IMR-90 (cell line): ENCODE measurements at regions not wholly inside any gene's neighbourhood (a gene's known extent, or its start where the extent isn't known, plus 50 kb on each side); places are given as distances from the start of the nearest gene placed in this dataset.

Experiments used
- ATAC-seq: fragments of 200-7000 bp; cut with Tn5 transposase; 2 replicates; pipeline ENCODE4 v1.9.1; 2020; ENCODE audit warnings: low read depth, mild to moderate bottlenecking, moderate library complexity
- BruUV-seq: library from RNA; stranded (reverse); fragments of 400-500 nt; replicated peaks from 2 replicates; lab custom pipeline; 2021; lab: Mats Ljungman, UMichigan
- CTCF ChIA-PET: fragments of 300-600 bp; formaldehyde crosslinking; extraction: SDS; loops from one replicate; lab custom pipeline; 2021; ENCODE audit warnings: antibody characterized with exemption; lab: Yijun Ruan, JAX
- POLR2A ChIA-PET: fragments of 300-600 bp; sonication (Branson Sonifier 250); formaldehyde crosslinking; loops from one replicate; lab custom pipeline; 2022; ENCODE audit warnings: antibody characterized with exemption; ENCODE audit not compliant: unreplicated experiment; lab: Charles Lee
- DNase-seq: peaks from one replicate; pipeline ENCODE4 v3.0.0; 2013
- H2AFZ ChIP-seq: replicated peaks from 2 replicates; pipeline ENCODE3; 2013; ENCODE audit warnings: low read length, mild to moderate bottlenecking; ENCODE audit not compliant: poor library complexity
- H2AK5ac ChIP-seq: 2 replicates; pipeline ENCODE4 v1.6.1; 2013; ENCODE audit warnings: low read depth, low read length, inconsistent platforms
- H2AK9ac ChIP-seq: replicated peaks from 2 replicates; pipeline ENCODE3; 2013; ENCODE audit warnings: mild to moderate bottlenecking, low read depth, low read length, moderate library complexity; ENCODE audit not compliant: poor library complexity
- H2BK120ac ChIP-seq: 2 replicates; pipeline ENCODE4 v1.6.1; 2013; ENCODE audit warnings: low read depth, low read length, inconsistent platforms
- H2BK15ac ChIP-seq: 3 replicates; pipeline ENCODE4 v1.6.1; 2013; ENCODE audit warnings: low read depth, low read length, inconsistent platforms
- H2BK20ac ChIP-seq: 2 replicates; pipeline ENCODE4 v1.6.1; 2013; ENCODE audit warnings: low read depth, mild to moderate bottlenecking, inconsistent platforms, low read length, moderate library complexity
- H2BK5ac ChIP-seq: 2 replicates; pipeline ENCODE4 v1.6.1; 2013; ENCODE audit warnings: mild to moderate bottlenecking, low read depth, low read length, inconsistent platforms; ENCODE audit not compliant: poor library complexity, severe bottlenecking
- H3K14ac ChIP-seq: replicated peaks from 2 replicates; pipeline ENCODE4 v1.6.1; 2013; ENCODE audit warnings: low read depth, low read length, inconsistent platforms
- H3K18ac ChIP-seq: 2 replicates; pipeline ENCODE4 v1.6.1; 2013; ENCODE audit warnings: low read depth, low read length, control low read depth
- H3K23ac ChIP-seq: 2 replicates; pipeline ENCODE4 v1.6.1; 2013; ENCODE audit warnings: low read depth, low read length, inconsistent platforms
- H3K27ac ChIP-seq: 2 replicates; pipeline ENCODE4 v1.5.1; 2013; ENCODE audit warnings: mild to moderate bottlenecking, control low read depth, low read length; ENCODE audit not compliant: insufficient read depth
- H3K27me3 ChIP-seq: 2 replicates; pipeline ENCODE4 v1.6.1; 2013; ENCODE audit warnings: low read length; ENCODE audit not compliant: control insufficient read depth, insufficient read depth
- H3K36me3 ChIP-seq: 2 replicates; pipeline ENCODE4 v1.6.1; 2013; ENCODE audit warnings: low read length, mixed read lengths; ENCODE audit not compliant: control insufficient read depth, insufficient read depth
- H3K4ac ChIP-seq: 2 replicates; pipeline ENCODE4 v1.6.1; 2013; ENCODE audit warnings: low read depth, low read length, inconsistent platforms
- H3K4me1 ChIP-seq: 2 replicates; pipeline ENCODE4 v1.6.1; 2013; ENCODE audit warnings: low read length, mixed read lengths; ENCODE audit not compliant: control insufficient read depth, insufficient read depth
- H3K4me2 ChIP-seq: 2 replicates; pipeline ENCODE4 v1.6.1; 2013; ENCODE audit warnings: low read depth, mild to moderate bottlenecking, control low read depth, low read length, moderate library complexity
- H3K4me3 ChIP-seq: 2 replicates; pipeline ENCODE4 v1.5.1; 2013; ENCODE audit warnings: low read depth, mild to moderate bottlenecking, control low read depth, low read length, moderate library complexity; ENCODE audit not compliant: insufficient read depth
- H3K56ac ChIP-seq: 2 replicates; pipeline ENCODE4 v1.6.1; 2013; ENCODE audit warnings: low read length, inconsistent platforms; ENCODE audit not compliant: insufficient read depth; ENCODE audit errors: extremely low read depth
- H3K79me1 ChIP-seq, 2 experiments: 2 replicates each; pipeline ENCODE4 v1.6.1; 2013; ENCODE audit warnings: low read length in 2 of 2, inconsistent platforms in 1 of 2, low read depth in 1 of 2
- H3K9ac ChIP-seq: 2 replicates; pipeline ENCODE4 v1.6.1; 2013; ENCODE audit warnings: low read depth, low read length, control low read depth
- H3K9me1 ChIP-seq: 2 replicates; pipeline ENCODE4 v1.6.1; 2013; ENCODE audit warnings: low read length, inconsistent platforms; ENCODE audit not compliant: insufficient read depth
- H3K9me3 ChIP-seq: 2 replicates; pipeline ENCODE4 v1.6.1; 2013; ENCODE audit warnings: low read length; ENCODE audit not compliant: control insufficient read depth, insufficient read depth
- H4K20me1 ChIP-seq: 2 replicates; pipeline ENCODE4 v1.6.1; 2013; ENCODE audit warnings: low read length, inconsistent platforms; ENCODE audit not compliant: insufficient read depth
- H4K5ac ChIP-seq: 2 replicates; pipeline ENCODE4 v1.6.1; 2013; ENCODE audit warnings: mild to moderate bottlenecking, low read depth, low read length, control low read depth
- H4K8ac ChIP-seq, 2 experiments: 2 replicates each; pipeline ENCODE4 v1.6.1; 2013; ENCODE audit warnings: low read depth in 2 of 2, low read length in 2 of 2, control low read depth in 1 of 2, inconsistent platforms in 1 of 2
- H4K91ac ChIP-seq: 2 replicates; pipeline ENCODE4 v1.6.1; 2013; ENCODE audit warnings: low read depth, low read length, inconsistent platforms; ENCODE audit not compliant: insufficient read depth
- BHLHE40 ChIP-seq: fragments of 150-350 bp; IDR thresholded peaks from 2 replicates; pipeline ENCODE4 v1.6.1; 2016; ENCODE audit warnings: mild to moderate bottlenecking, low read depth, low read length
- CEBPB ChIP-seq: IDR thresholded peaks from 2 replicates; pipeline ENCODE4 v1.6.1; 2012; ENCODE audit warnings: low read depth, low read length, improper control_type of control experiment
- CHD1 ChIP-seq: IDR thresholded peaks from 2 replicates; pipeline ENCODE4 v1.6.1; 2012; ENCODE audit warnings: low read depth, low read length, improper control_type of control experiment
- CTCF ChIP-seq: conservative IDR thresholded peaks from 2 replicates; pipeline ENCODE4 v1.5.1; 2012; ENCODE audit warnings: mild to moderate bottlenecking, low read depth, low read length, improper control_type of control experiment
- ELK1 ChIP-seq: fragments of 150-350 bp; IDR thresholded peaks from 2 replicates; pipeline ENCODE4 v1.6.1; 2016; ENCODE audit warnings: low read depth, mild to moderate bottlenecking, low read length, moderate library complexity, borderline replicate concordance
- FOS ChIP-seq: fragments of 150-350 bp; IDR thresholded peaks from 2 replicates; pipeline ENCODE4 v1.6.1; 2016; ENCODE audit warnings: low read depth, low read length
- MAFK ChIP-seq: IDR thresholded peaks from 2 replicates; pipeline ENCODE4 v1.6.1; 2012; ENCODE audit warnings: low read depth, low read length, improper control_type of control experiment
- MAZ ChIP-seq: IDR thresholded peaks from 2 replicates; pipeline ENCODE4 v1.6.1; 2012; ENCODE audit warnings: low read depth, mild to moderate bottlenecking, low read length, improper control_type of control experiment, moderate library complexity, borderline replicate concordance
- MXI1 ChIP-seq: IDR thresholded peaks from 2 replicates; pipeline ENCODE4 v1.6.1; 2012; ENCODE audit warnings: low read depth, mild to moderate bottlenecking, low read length, moderate library complexity, borderline replicate concordance
- NFE2L2 ChIP-seq: fragments of 150-350 bp; IDR thresholded peaks from 2 replicates; pipeline ENCODE4 v1.6.1; 2016; ENCODE audit warnings: low read depth, mild to moderate bottlenecking, low read length
- POLR2A ChIP-seq: IDR thresholded peaks from 2 replicates; pipeline ENCODE4 v1.6.1; 2012; ENCODE audit warnings: mild to moderate bottlenecking, low read depth, low read length
- RAD21 ChIP-seq: IDR thresholded peaks from 2 replicates; pipeline ENCODE4 v1.6.1; 2012; ENCODE audit warnings: low read length, improper control_type of control experiment
- RCOR1 ChIP-seq: IDR thresholded peaks from 2 replicates; pipeline ENCODE4 v1.6.1; 2012; ENCODE audit warnings: mild to moderate bottlenecking, low read length, improper control_type of control experiment; ENCODE audit not compliant: insufficient replicate concordance
- RFX5 ChIP-seq: IDR thresholded peaks from 2 replicates; pipeline ENCODE4 v1.8.0; 2012; ENCODE audit warnings: low read depth, mild to moderate bottlenecking, low read length, moderate library complexity
- SMC3 ChIP-seq: fragments of 150-350 bp; IDR thresholded peaks from 2 replicates; pipeline ENCODE4 v1.6.1; 2016; ENCODE audit warnings: low read depth, mild to moderate bottlenecking, antibody characterized with exemption, low read length, moderate library complexity
- USF2 ChIP-seq: fragments of 150-350 bp; IDR thresholded peaks from 2 replicates; pipeline ENCODE4 v1.6.1; 2017; ENCODE audit warnings: mild to moderate bottlenecking, antibody characterized with exemption, low read length, low read depth
- WGBS, 2 experiments: methylation state at CpG; one replicate each; pipeline versions ENCODE4 v1.1.5 to v1.1.7; 2013; ENCODE audit warnings: missing lambda C conversion rate in 2 of 2; ENCODE audit not compliant: insufficient read length in 1 of 2; ENCODE audit errors: extremely low coverage in 2 of 2; 5-methylcytosine and 5-hydroxymethylcytosine counted together
- dilution Hi-C: fragments of 300-500 bp; cut with HindIII; formaldehyde crosslinking; loops from one replicate; pipeline ENCODE4 v1.14.3; 2018; ENCODE audit warnings: low sequenced_read_pairs; ENCODE audit not compliant: unreplicated experiment
- in situ Hi-C: fragments of 300-500 bp; cut with MboI; formaldehyde crosslinking; loops from 3 replicates; pipeline ENCODE4 v1.14.3; 2019; ENCODE audit warnings: low sequenced_read_pairs, inconsistent platforms, mixed read lengths
- intact Hi-C: fragments of 100-400 bp; cut with micrococcal nuclease; formaldehyde crosslinking; loops from 2 replicates; pipeline ENCODE4 v1.10.0; 2022

- ChIA-PET CTCF (no interaction called here), POLR2A (no interaction called here)
- Histone ChIP-seq H3K27me3 (peaks cover 3% of the 10 kb centered on the region), H4K8ac (no peak overlapping the region), H3K36me3 (no peaks in the 10 kb centered on the region), H3K27ac (no peak overlapping the region), H2AK9ac (no peak overlapping the region), H3K9ac (no peak overlapping the region), H2BK20ac (no peak overlapping the region), H2BK5ac (no peak overlapping the region), H3K23ac (no peak overlapping the region), H3K56ac (no peak overlapping the region), H4K20me1 (no peaks in the 10 kb centered on the region), H2BK120ac (no peak overlapping the region), H3K4me3 (no peak overlapping the region), H3K9me3 (no peaks in the 10 kb centered on the region), H2AFZ (no peak overlapping the region), H2AK5ac (no peak overlapping the region), H3K4ac (no peak overlapping the region), H3K9me1 (peaks cover 4% of the 10 kb centered on the region), H2BK15ac (no peak overlapping the region), H4K5ac (no peak overlapping the region), H3K14ac (no peak overlapping the region), H3K79me1 (no peaks in the 10 kb centered on the region), H3K4me1 (no peaks in the 10 kb centered on the region), H4K91ac (no peak overlapping the region), H3K18ac (no peak overlapping the region), H3K4me2 (no peak overlapping the region)
- DNase-seq (no peak), ATAC-seq (no peak)
- WGBS, 2 experiments = no CpG with 5 or more reads among the region's 1 CpG
- dilution Hi-C loops (no loop called here), in situ Hi-C loops (no loop called here), intact Hi-C loops (no loop called here)
- TF ChIP-seq BHLHE40 (no peak), CEBPB (no peak), USF2 (no peak), NFE2L2 (no peak), RCOR1 (no peak), MAZ (no peak), ELK1 (no peak), SMC3 (no peak), MAFK (no peak), POLR2A (no peak), RFX5 (no peak), RAD21 (no peak), MXI1 (no peak), CTCF (no peak), FOS (no peak), CHD1 (no peak)
- BruUV-seq = no TSS peak
Observed at GRCh38 chr15:72911626-72912025, 128.1 kb upstream of the ADPGK start.
